Stomach (tissue), 8 donors: ENCODE measurements at regions not wholly inside any gene's neighbourhood (a gene's known extent, or its start where the extent isn't known, plus 50 kb on each side); places are given as distances from the start of the nearest gene placed in this dataset.

Experiments used
- DNase-seq, 2 donors: peaks; one replicate each; pipeline versions ENCODE4 v3.0.0 to v3.0.0-alpha.2; 2013 to 2019
- H3K27ac ChIP-seq, 5 donors: fragments of 200-600 bp in 4 of 5; sonication (generic) in 4 of 5; one replicate each; pipeline ENCODE4 v1.5.1; 2013 to 2019; ENCODE audit warnings: mild to moderate bottlenecking in 1 of 5, moderate library complexity in 1 of 5
- H3K27me3 ChIP-seq, 3 donors: fragments of 200-600 bp; sonication (generic); one replicate each; pipeline ENCODE4 v1.5.1; 2017 to 2019; ENCODE audit warnings: mixed run types in 1 of 3
- H3K36me3 ChIP-seq, 4 donors: fragments of 200-600 bp; sonication (generic); 1 replicate in 3 of 4; 2 replicates in 1 of 4; pipeline ENCODE4 v1.5.1; 2016 to 2019
- H3K4me1 ChIP-seq, 4 donors: fragments of 200-600 bp; sonication (generic); one replicate each; pipeline ENCODE4 v1.5.1; 2016 to 2019
- H3K4me3 ChIP-seq, 4 donors: fragments of 200-600 bp; sonication (generic) in 3 of 4; one replicate each; pipeline ENCODE4 v1.5.1; 2016 to 2019; ENCODE audit warnings: mild to moderate bottlenecking in 1 of 4
- H3K9me3 ChIP-seq, 4 donors: fragments of 200-600 bp; sonication (generic); one replicate each; pipeline ENCODE4 v1.5.1; 2016 to 2019
- EP300 ChIP-seq: sonication (generic); formaldehyde crosslinking; IDR thresholded peaks from one replicate; pipeline ENCODE4 v1.6.1; 2017; ENCODE audit warnings: antibody characterized with exemption
- POLR2A ChIP-seq, 4 donors: fragments of 450-650 bp; IDR thresholded peaks; one replicate each; pipeline ENCODE4 v1.6.1; 2016; ENCODE audit warnings: antibody characterized with exemption in 4 of 4, control low read depth in 2 of 4, mild to moderate bottlenecking in 1 of 4, moderate library complexity in 1 of 4
- POLR2AphosphoS5 ChIP-seq, 3 donors: sonication (generic); formaldehyde crosslinking; IDR thresholded peaks; one replicate each; pipeline ENCODE4 v1.6.1; 2016; ENCODE audit warnings: antibody characterized with exemption in 3 of 3
- WGBS, 5 donors: extraction: QIAGEN DNeasy Blood & Tissue Kit in 3 of 5; methylation state at CpG; one replicate each; pipeline versions ENCODE4 v1.1.5 to v1.1.7; 2013 to 2018; 5-methylcytosine and 5-hydroxymethylcytosine counted together
- intact Hi-C: fragments of 100-400 bp; cut with DNase I; formaldehyde crosslinking; loops from one replicate; pipeline ENCODE4 v1.15.1; 2023; ENCODE audit warnings: low total_unique reads
- TF ChIP-seq, protein P1 (sequence below), 7 experiments: fragments of 450-650 bp in 4 of 7; fragments of 200-600 bp in 3 of 7; sonication (generic) in 3 of 7; IDR thresholded peaks; one replicate each; pipeline ENCODE4 v1.5.1; 2016 to 2019; ENCODE audit warnings: antibody characterized with exemption in 7 of 7, control low read depth in 2 of 7, mild to moderate bottlenecking in 1 of 7
- donor health status: healthy with polysubstance abuse.
- donor health status: Bipolar disorder and iron deficiency.
- donor health status: healthy.

DNA sequence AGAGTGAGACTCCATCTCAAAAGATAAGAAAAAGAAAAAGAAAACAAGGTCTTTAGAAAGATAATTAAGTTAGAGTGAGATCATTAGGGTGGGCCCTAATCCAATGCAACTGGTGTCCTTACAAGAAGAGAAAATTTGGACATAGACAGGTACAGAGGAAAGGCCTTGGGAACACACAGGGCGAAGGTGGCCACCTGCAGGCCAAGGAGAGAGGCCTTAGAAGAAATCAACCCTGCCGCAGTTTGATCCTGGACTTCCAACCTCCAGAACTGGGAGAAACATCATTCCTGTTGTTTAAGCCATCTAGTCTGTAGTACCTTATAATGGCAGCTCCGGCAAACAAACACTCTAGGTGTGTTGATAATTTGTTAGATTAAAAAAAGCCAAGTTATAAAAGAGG lies 491.9 kb downstream of the MED13L start:
- H3K36me3 ChIP-seq, result no peaks in the 10 kb centered on the region
- H3K27me3 ChIP-seq, result peaks cover 0 to 13% (median 0%) of the 10 kb centered on the region in 3 donors
- TF ChIP-seq POLR2A (IDR thresholded peaks at IDR 0.05) (no peak), POLR2AphosphoS5 (IDR thresholded peaks at IDR 0.05) (no peak), EP300 (no peak)
- TF ChIP-seq, protein P1, sequence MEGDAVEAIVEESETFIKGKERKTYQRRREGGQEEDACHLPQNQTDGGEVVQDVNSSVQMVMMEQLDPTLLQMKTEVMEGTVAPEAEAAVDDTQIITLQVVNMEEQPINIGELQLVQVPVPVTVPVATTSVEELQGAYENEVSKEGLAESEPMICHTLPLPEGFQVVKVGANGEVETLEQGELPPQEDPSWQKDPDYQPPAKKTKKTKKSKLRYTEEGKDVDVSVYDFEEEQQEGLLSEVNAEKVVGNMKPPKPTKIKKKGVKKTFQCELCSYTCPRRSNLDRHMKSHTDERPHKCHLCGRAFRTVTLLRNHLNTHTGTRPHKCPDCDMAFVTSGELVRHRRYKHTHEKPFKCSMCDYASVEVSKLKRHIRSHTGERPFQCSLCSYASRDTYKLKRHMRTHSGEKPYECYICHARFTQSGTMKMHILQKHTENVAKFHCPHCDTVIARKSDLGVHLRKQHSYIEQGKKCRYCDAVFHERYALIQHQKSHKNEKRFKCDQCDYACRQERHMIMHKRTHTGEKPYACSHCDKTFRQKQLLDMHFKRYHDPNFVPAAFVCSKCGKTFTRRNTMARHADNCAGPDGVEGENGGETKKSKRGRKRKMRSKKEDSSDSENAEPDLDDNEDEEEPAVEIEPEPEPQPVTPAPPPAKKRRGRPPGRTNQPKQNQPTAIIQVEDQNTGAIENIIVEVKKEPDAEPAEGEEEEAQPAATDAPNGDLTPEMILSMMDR (IDR thresholded peaks at IDR 0.05), result no peak
- no peak overlapping the region for H3K27ac ChIP-seq
- no peak for DNase-seq
- no peaks in the 10 kb centered on the region for H3K9me3 ChIP-seq
- 79 to 90% (median 80%) methylated on average over 3 of the region's 3 CpGs for WGBS, 5 donors
- no peaks in the 10 kb centered on the region for H3K4me1 ChIP-seq
- no peak overlapping the region for H3K4me3 ChIP-seq
- intact Hi-C loops, result no loop called here

DNA sequence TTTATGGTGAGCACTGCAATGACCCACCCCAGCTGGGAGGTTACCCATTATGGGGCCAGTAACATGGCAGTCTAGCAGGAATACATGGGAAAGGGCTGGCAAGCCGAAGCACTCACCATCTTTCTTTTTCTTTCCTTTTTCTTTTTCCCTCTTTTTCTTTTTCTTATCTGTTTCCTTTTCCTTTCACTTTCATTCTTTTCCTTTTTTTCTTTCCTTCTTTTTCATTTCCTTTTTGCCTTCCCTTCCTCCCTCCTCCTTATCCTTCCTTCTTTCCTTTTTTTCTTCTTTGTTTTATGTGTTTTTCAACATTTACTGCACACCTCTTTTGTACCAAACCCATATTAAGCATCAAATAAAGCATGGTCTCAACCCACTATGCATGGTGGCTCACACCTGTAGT lies 501.1 kb downstream of the MED13L start:
- no peak for DNase-seq
- Histone ChIP-seq H3K36me3 (no peaks in the 10 kb centered on the region), H3K4me1 (no peaks in the 10 kb centered on the region), H3K27ac (no peak overlapping the region), H3K9me3 (peaks cover 0 to 5% (median 2%) of the 10 kb centered on the region in 4 donors), H3K4me3 (no peak overlapping the region), H3K27me3 (no peaks in the 10 kb centered on the region)
- 81 to 86% (median 84%) methylated on average over 1 of the region's 1 CpG for WGBS, 5 donors
- TF ChIP-seq POLR2AphosphoS5 (IDR thresholded peaks at IDR 0.05), result no peak
- no peak for TF ChIP-seq POLR2A (IDR thresholded peaks at IDR 0.05)
- intact Hi-C loops, result no loop called here

DNA sequence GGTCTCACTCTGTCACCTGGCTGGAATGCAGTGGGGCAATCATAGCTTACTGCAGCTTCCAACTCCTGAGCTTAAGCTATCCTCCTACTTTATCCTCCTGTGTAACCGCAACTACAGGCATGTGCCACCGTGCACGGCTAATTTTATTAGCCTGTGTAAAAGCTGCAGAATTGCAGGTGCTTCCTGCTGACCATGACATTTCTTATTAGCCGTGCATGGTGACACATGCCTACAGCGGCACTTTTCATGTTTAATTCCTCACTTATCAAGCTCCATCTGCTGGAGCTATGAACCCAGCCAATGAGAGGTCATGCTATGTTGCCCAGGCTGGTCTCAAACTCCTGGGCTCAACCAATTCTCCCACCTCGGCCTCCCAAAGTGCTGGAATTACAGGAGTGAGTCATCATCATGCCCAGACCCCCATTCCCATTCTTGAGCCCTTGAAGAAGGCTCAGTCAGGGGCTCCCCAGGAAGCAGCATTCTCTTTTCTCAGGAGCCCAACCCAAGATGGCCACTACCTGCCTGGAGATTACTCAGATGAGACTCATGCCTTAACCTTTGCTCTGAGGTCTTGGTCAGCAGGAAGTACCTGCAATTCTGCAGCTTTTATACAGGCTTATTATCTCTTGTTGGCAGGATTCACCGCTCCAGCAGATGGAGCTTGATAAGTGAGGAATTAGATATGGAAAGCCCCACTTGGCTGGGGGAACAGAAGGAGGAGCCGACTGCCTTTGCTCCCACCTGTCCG lies 503.2 kb downstream of the MED13L start:
- Histone ChIP-seq H3K4me3 (no peak overlapping the region), H3K9me3 (peaks cover 0 to 5% (median 2%) of the 10 kb centered on the region in 4 donors), H3K27me3 (no peaks in the 10 kb centered on the region), H3K27ac (no peak overlapping the region), H3K4me1 (no peaks in the 10 kb centered on the region), H3K36me3 (no peaks in the 10 kb centered on the region)
- intact Hi-C loops, result no loop called here
- WGBS, 5 donors, result 73 to 83% (median 78%) methylated on average over 9 of the region's 9 CpGs
- TF ChIP-seq POLR2A (IDR thresholded peaks at IDR 0.05) (no peak), EP300 (no peak), POLR2AphosphoS5 (IDR thresholded peaks at IDR 0.05) (no peak)
- TF ChIP-seq, protein P1 (IDR thresholded peaks at IDR 0.05), result no peak
- no peak for DNase-seq

DNA sequence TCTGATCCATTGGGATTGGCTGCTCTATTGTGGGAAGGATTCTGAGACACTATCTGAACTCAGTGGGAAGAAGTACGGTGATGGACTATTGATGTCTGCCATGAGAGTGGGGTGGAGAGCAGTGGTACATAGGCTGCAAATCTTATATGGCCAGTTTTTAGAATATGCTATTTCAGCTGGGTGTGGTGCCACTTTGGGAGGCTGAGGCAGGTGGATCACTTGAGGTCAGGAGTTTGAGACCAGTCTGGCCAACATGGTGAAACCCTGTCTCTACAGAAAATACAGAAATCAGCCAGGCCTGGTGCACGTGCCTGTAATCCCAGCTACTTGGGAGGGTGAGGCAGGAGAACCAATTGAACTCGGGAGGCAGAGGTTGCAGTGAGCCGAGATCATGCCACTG lies 505.9 kb downstream of the MED13L start:
- H3K4me3 ChIP-seq, result no peak overlapping the region
- H3K27ac ChIP-seq, result no peak overlapping the region
- no peaks in the 10 kb centered on the region for H3K4me1 ChIP-seq
- no peak for DNase-seq
- peaks cover 0 to 5% (median 2%) of the 10 kb centered on the region in 4 donors for H3K9me3 ChIP-seq
- TF ChIP-seq EP300, result no peak
- H3K36me3 ChIP-seq, result no peaks in the 10 kb centered on the region
- 74 to 87% (median 83%) methylated on average over 4 of the region's 4 CpGs for WGBS, 5 donors
- intact Hi-C loops, result no loop called here
- H3K27me3 ChIP-seq, result peaks cover 0 to 11% (median 0%) of the 10 kb centered on the region in 3 donors

DNA sequence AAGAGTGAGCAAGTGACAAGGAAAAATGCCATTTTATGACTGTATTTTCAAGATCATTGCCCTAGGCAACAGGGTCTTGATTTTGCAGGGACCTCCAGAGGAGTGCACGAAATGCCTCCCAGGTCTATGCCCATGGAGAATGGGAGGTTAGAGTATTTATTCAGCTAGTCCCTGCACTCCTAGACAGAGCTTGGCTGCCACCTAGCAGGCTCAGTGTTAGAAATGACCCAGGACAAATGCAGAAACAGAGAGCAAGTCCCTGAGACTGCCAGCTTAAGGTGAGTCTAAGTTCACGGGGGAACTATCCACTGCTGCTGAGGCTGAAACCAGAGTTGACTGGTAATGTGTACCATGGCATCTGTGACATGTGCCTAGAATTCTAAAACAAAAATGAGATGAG lies 506.4 kb downstream of the MED13L start:
- Histone ChIP-seq H3K4me1 (no peaks in the 10 kb centered on the region), H3K36me3 (no peaks in the 10 kb centered on the region), H3K9me3 (peaks cover 0 to 5% (median 2%) of the 10 kb centered on the region in 4 donors), H3K27ac (no peak overlapping the region), H3K27me3 (peaks cover 0 to 11% (median 0%) of the 10 kb centered on the region in 3 donors), H3K4me3 (no peak overlapping the region)
- WGBS, 5 donors, result 28 to 50% (median 42%) methylated on average over 1 to 2 of the region's 2 CpGs
- intact Hi-C loops, result no loop called here
- no peak for TF ChIP-seq POLR2A (IDR thresholded peaks at IDR 0.05)
- TF ChIP-seq EP300, result no peak
- no peak for TF ChIP-seq POLR2AphosphoS5 (IDR thresholded peaks at IDR 0.05)
- DNase-seq, result peak in 1 of 2 donors; percentile 32

DNA sequence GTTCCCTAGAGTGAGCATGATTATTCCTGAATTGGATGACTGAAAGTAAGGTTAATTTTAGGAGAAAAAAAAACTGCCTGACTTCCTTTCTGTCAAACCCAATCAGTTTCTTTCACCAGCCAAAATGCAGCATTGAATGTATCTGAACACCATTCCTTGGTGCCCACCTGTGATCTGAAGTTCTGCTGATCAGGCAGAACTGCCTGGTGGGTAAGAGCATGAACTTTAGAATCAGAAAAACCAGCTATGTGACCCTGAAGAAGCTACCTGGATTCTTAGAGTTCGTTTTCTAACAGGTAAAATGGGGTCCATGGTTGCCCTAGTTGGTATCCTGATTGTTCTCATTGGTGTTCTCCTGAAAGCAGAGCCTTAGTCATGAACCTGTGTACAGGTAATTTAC lies 506.9 kb downstream of the MED13L start:
- H3K9me3 ChIP-seq, result peaks cover 0 to 2% (median under 1%) of the 10 kb centered on the region in 4 donors
- H3K4me3 ChIP-seq, result no peak overlapping the region
- H3K36me3 ChIP-seq, result no peaks in the 10 kb centered on the region
- WGBS, 5 donors, result 14 to 72% (median 32%) methylated on average over 1 of the region's 1 CpG
- no peaks in the 10 kb centered on the region for H3K4me1 ChIP-seq
- intact Hi-C loops, result no loop called here
- no peak for DNase-seq
- H3K27ac ChIP-seq, result no peak overlapping the region
- TF ChIP-seq, protein P1 (IDR thresholded peaks at IDR 0.05), result no peak
- TF ChIP-seq POLR2A (IDR thresholded peaks at IDR 0.05) (no peak), EP300 (no peak), POLR2AphosphoS5 (IDR thresholded peaks at IDR 0.05) (no peak)
- H3K27me3 ChIP-seq, result peaks cover 0 to 11% (median 0%) of the 10 kb centered on the region in 3 donors
